Activated T-cell treated with anti-CD3 and anti-CD28 coated beads, Interleukin-2, amount 50 U/mL, for 1 hour (primary cell): ENCODE measurements at regions not wholly inside any gene's neighbourhood (a gene's known extent, or its start where the extent isn't known, plus 50 kb on each side); places are given as distances from the start of the nearest gene placed in this dataset.
"Not testable (repeated sequence)": the region's sequence is repeated elsewhere in the genome, so short reads cannot be mapped to it uniquely, and the experiment has no call there.

Experiments
- DNase-seq: peaks from one replicate; pipeline ENCODE4 v3.0.0-alpha.2; 2020

GRCh38 chr9:65449886-65450610 lies 165.0 kb upstream of the FOXD4L5 start:
- DNase-seq: not testable (repeated sequence)

GRCh38 chr9:65449423-65449822 lies 164.4 kb upstream of the FOXD4L5 start:
- no peak for DNase-seq

GRCh38 chr9:65447146-65447545 lies 162.1 kb upstream of the FOXD4L5 start:
- DNase-seq: not testable (repeated sequence)

GRCh38 chr9:65445991-65446390 lies 161.0 kb upstream of the FOXD4L5 start:
- DNase-seq: not testable (repeated sequence)

GRCh38 chr9:65444943-65445342 lies 159.9 kb upstream of the FOXD4L5 start:
- DNase-seq: no peak

GRCh38 chr9:65442116-65442515 lies 157.1 kb upstream of the FOXD4L5 start:
- DNase-seq: not testable (repeated sequence)

- DNase-seq: not testable (repeated sequence)
Observed at GRCh38 chr9:65441324-65441920, 156.4 kb upstream of the FOXD4L5 start.

GRCh38 chr9:65437724-65438123 lies 152.7 kb upstream of the FOXD4L5 start:
- DNase-seq: no peak

GRCh38 chr9:65435464-65435863 lies 150.5 kb upstream of the FOXD4L5 start:
- DNase-seq: no peak

- DNase-seq: no peak
Observed at GRCh38 chr9:65432722-65433323, 147.8 kb upstream of the FOXD4L5 start.

- no peak for DNase-seq
Observed at GRCh38 chr9:65432051-65432450, 147.0 kb upstream of the FOXD4L5 start.

GRCh38 chr9:65430221-65430620 lies 145.2 kb upstream of the FOXD4L5 start:
- DNase-seq: no peak

- DNase-seq: not testable (repeated sequence)
Observed at GRCh38 chr9:65427361-65427760, 142.4 kb upstream of the FOXD4L5 start.

GRCh38 chr9:65426813-65427212 lies 141.8 kb upstream of the FOXD4L5 start:
- DNase-seq: not testable (repeated sequence)

- no peak for DNase-seq
Observed at GRCh38 chr9:65426231-65426630, 141.2 kb upstream of the FOXD4L5 start.

- not testable (repeated sequence) for DNase-seq
Observed at GRCh38 chr9:65425183-65425582, 140.2 kb upstream of the FOXD4L5 start.

- not testable (repeated sequence) for DNase-seq
Observed at GRCh38 chr9:65424437-65424984, 139.5 kb upstream of the FOXD4L5 start.

- DNase-seq: not testable (repeated sequence)
Observed at GRCh38 chr9:65423691-65424436, 138.9 kb upstream of the FOXD4L5 start.

- DNase-seq: not testable (repeated sequence)
Observed at GRCh38 chr9:65422966-65423690, 138.1 kb upstream of the FOXD4L5 start.

GRCh38 chr9:65421486-65421885 lies 136.5 kb upstream of the FOXD4L5 start:
- DNase-seq: not testable (repeated sequence)

GRCh38 chr9:65420771-65421170 lies 135.8 kb upstream of the FOXD4L5 start:
- DNase-seq: no peak

GRCh38 chr9:65418966-65419365 lies 134.0 kb upstream of the FOXD4L5 start:
- DNase-seq: not testable (repeated sequence)
